MM.1S (cell line): ENCODE measurements at regions not wholly inside any gene's neighbourhood (a gene's known extent, or its start where the extent isn't known, plus 50 kb on each side); places are given as distances from the start of the nearest gene placed in this dataset.

Experiments used
- CTCF ChIP-seq: fragments of 300-600 bp; sonication (generic); IDR thresholded peaks from 2 replicates; pipeline ENCODE4 v1.5.1; 2016; ENCODE audit warnings: antibody characterized with exemption, low read length, mixed read lengths
- EZH2 ChIP-seq: fragments of 300-600 bp; sonication (generic); optimal IDR thresholded peaks from 2 replicates; pipeline ENCODE3; 2017; ENCODE audit warnings: low read depth, mild to moderate bottlenecking, antibody characterized with exemption, low read length, mixed read lengths
- EZH2phosphoT487 ChIP-seq: fragments of 300-600 bp; sonication (generic); IDR thresholded peaks from 2 replicates; pipeline ENCODE4 v1.6.1; 2018; ENCODE audit warnings: antibody characterized with exemption, low read length

GRCh38 chr4:134401798-134402197 lies 200.2 kb upstream of the PABPC4L start:
- TF ChIP-seq CTCF (no peak), EZH2 (no peak), EZH2phosphoT487 (no peak)
